Kidney tubule cell (primary cell): ENCODE measurements at regions not wholly inside any gene's neighbourhood (a gene's known extent, or its start where the extent isn't known, plus 50 kb on each side); places are given as distances from the start of the nearest gene placed in this dataset.
"Not testable (repeated sequence)": the region's sequence is repeated elsewhere in the genome, so short reads cannot be mapped to it uniquely, and the experiment has no call there.

Experiments
- DNase-seq: peaks from one replicate; pipeline ENCODE4 v3.0.0-alpha.2; 2018; ENCODE audit warnings: low spot score

GRCh38 chr9:65454034-65454433 lies 169.0 kb upstream of the FOXD4L5 start:
- DNase-seq = not testable (repeated sequence)

GRCh38 chr9:65449886-65450610 lies 165.0 kb upstream of the FOXD4L5 start:
- DNase-seq = not testable (repeated sequence)

GRCh38 chr9:65449423-65449822 lies 164.4 kb upstream of the FOXD4L5 start:
- DNase-seq = no peak

GRCh38 chr9:65447146-65447545 lies 162.1 kb upstream of the FOXD4L5 start:
- not testable (repeated sequence) for DNase-seq

GRCh38 chr9:65445991-65446390 lies 161.0 kb upstream of the FOXD4L5 start:
- not testable (repeated sequence) for DNase-seq

GRCh38 chr9:65444943-65445342 lies 159.9 kb upstream of the FOXD4L5 start:
- DNase-seq = no peak

GRCh38 chr9:65442116-65442515 lies 157.1 kb upstream of the FOXD4L5 start:
- DNase-seq = not testable (repeated sequence)

GRCh38 chr9:65441324-65441920 lies 156.4 kb upstream of the FOXD4L5 start:
- not testable (repeated sequence) for DNase-seq

GRCh38 chr9:65437724-65438123 lies 152.7 kb upstream of the FOXD4L5 start:
- DNase-seq = no peak

- no peak for DNase-seq
These were observed 150.5 kb upstream of the FOXD4L5 start for GRCh38 chr9:65435464-65435863.

- no peak for DNase-seq
These were observed 147.8 kb upstream of the FOXD4L5 start for GRCh38 chr9:65432722-65433323.

GRCh38 chr9:65432051-65432450 lies 147.0 kb upstream of the FOXD4L5 start:
- DNase-seq = no peak

- DNase-seq = no peak
These were observed 145.2 kb upstream of the FOXD4L5 start for GRCh38 chr9:65430221-65430620.

- not testable (repeated sequence) for DNase-seq
These were observed 142.4 kb upstream of the FOXD4L5 start for GRCh38 chr9:65427361-65427760.

- DNase-seq = not testable (repeated sequence)
These were observed 141.8 kb upstream of the FOXD4L5 start for GRCh38 chr9:65426813-65427212.

GRCh38 chr9:65426231-65426630 lies 141.2 kb upstream of the FOXD4L5 start:
- DNase-seq = no peak

GRCh38 chr9:65425183-65425582 lies 140.2 kb upstream of the FOXD4L5 start:
- DNase-seq = not testable (repeated sequence)

- not testable (repeated sequence) for DNase-seq
These were observed 139.5 kb upstream of the FOXD4L5 start for GRCh38 chr9:65424437-65424984.

GRCh38 chr9:65423691-65424436 lies 138.9 kb upstream of the FOXD4L5 start:
- DNase-seq = not testable (repeated sequence)

- not testable (repeated sequence) for DNase-seq
These were observed 138.1 kb upstream of the FOXD4L5 start for GRCh38 chr9:65422966-65423690.

- DNase-seq = not testable (repeated sequence)
These were observed 136.5 kb upstream of the FOXD4L5 start for GRCh38 chr9:65421486-65421885.
